OCI-LY1 (cell line): ENCODE measurements at regions not wholly inside any gene's neighbourhood (a gene's known extent, or its start where the extent isn't known, plus 50 kb on each side); places are given as distances from the start of the nearest gene placed in this dataset.

Experiments
- H2AFZ ChIP-seq: fragments of 200-600 bp; sonication (generic), shearing (Covaris generic); 2 replicates; pipeline ENCODE4 v1.6.0; 2014; ENCODE audit warnings: antibody characterized with exemption, mild to moderate bottlenecking, low read length
- H3F3A ChIP-seq: fragments of 200-600 bp; sonication (generic), shearing (Covaris generic); 2 replicates; pipeline ENCODE4 v1.6.0; 2014; ENCODE audit warnings: mild to moderate bottlenecking, antibody characterized with exemption, low read length, moderate library complexity; ENCODE audit not compliant: insufficient read depth
- H3K27ac ChIP-seq: fragments of 200-600 bp; sonication (generic); 2 replicates; pipeline ENCODE4 v1.5.1; 2014; ENCODE audit warnings: low read length, mixed run types, mild to moderate bottlenecking, low read depth; ENCODE audit not compliant: poor library complexity, severe bottlenecking
- H3K27me3 ChIP-seq: fragments of 200-600 bp; sonication (generic); 2 replicates; pipeline ENCODE4 v1.6.0; 2014; ENCODE audit warnings: antibody characterized with exemption, mild to moderate bottlenecking, low read length, moderate library complexity; ENCODE audit not compliant: insufficient read depth
- H3K36me3 ChIP-seq: fragments of 200-600 bp; sonication (generic); 2 replicates; pipeline ENCODE4 v1.6.1; 2014; ENCODE audit warnings: mild to moderate bottlenecking, antibody characterized with exemption, low read length, moderate library complexity, mixed read lengths; ENCODE audit not compliant: insufficient read depth
- H3K4me1 ChIP-seq: fragments of 200-600 bp; sonication (generic); 2 replicates; pipeline ENCODE4 v1.5.1; 2014; ENCODE audit warnings: mild to moderate bottlenecking, low read length, moderate library complexity; ENCODE audit not compliant: insufficient read depth, severe bottlenecking
- H3K4me2 ChIP-seq: fragments of 200-600 bp; sonication (generic), shearing (Covaris generic); 2 replicates; pipeline ENCODE4 v1.6.1; 2014; ENCODE audit warnings: low read length
- H3K4me3 ChIP-seq: fragments of 200-600 bp; sonication (generic); 2 replicates; pipeline ENCODE4 v1.5.1; 2014; ENCODE audit warnings: low read length, low read depth, mild to moderate bottlenecking, mixed read lengths; ENCODE audit not compliant: poor library complexity, severe bottlenecking
- H3K79me2 ChIP-seq: fragments of 200-600 bp; shearing (Covaris generic); 2 replicates; pipeline ENCODE4 v1.6.1; 2016; ENCODE audit warnings: mixed run types, low read length, mixed read lengths; ENCODE audit not compliant: insufficient read depth
- H3K9ac ChIP-seq: fragments of 200-600 bp; sonication (generic), shearing (Covaris generic); 2 replicates; pipeline ENCODE4 v1.6.1; 2014; ENCODE audit warnings: mild to moderate bottlenecking, low read length, mixed read lengths
- H3K9me2 ChIP-seq: fragments of 200-600 bp; sonication (generic), shearing (Covaris generic); 2 replicates; pipeline ENCODE4 v1.6.1; 2014; ENCODE audit warnings: low read depth, mild to moderate bottlenecking, low read length, mixed read lengths
- H3K9me3 ChIP-seq: fragments of 200-600 bp; shearing (Covaris generic); 2 replicates; pipeline ENCODE4 v1.6.1; 2014; ENCODE audit warnings: low read length, mixed read lengths
- H4K20me1 ChIP-seq: fragments of 200-600 bp; sonication (generic), shearing (Covaris generic); 2 replicates; pipeline ENCODE4 v1.6.0; 2016; ENCODE audit warnings: mild to moderate bottlenecking, low read length; ENCODE audit not compliant: insufficient read depth
- EZH2 ChIP-seq: fragments of 200-600 bp; sonication (generic), shearing (Covaris generic); IDR thresholded peaks from 2 replicates; pipeline ENCODE4 v1.8.0; 2017; ENCODE audit warnings: borderline replicate concordance, mixed run types, mild to moderate bottlenecking, antibody characterized with exemption, low read length, moderate library complexity, mixed read lengths
- TF ChIP-seq, protein P1 (sequence below): fragments of 200-600 bp; sonication (generic), shearing (Covaris generic); IDR thresholded peaks from 2 replicates; pipeline ENCODE4 v1.5.1; 2017; ENCODE audit warnings: mild to moderate bottlenecking, antibody characterized with exemption, low read length, moderate library complexity, mixed read lengths

DNA sequence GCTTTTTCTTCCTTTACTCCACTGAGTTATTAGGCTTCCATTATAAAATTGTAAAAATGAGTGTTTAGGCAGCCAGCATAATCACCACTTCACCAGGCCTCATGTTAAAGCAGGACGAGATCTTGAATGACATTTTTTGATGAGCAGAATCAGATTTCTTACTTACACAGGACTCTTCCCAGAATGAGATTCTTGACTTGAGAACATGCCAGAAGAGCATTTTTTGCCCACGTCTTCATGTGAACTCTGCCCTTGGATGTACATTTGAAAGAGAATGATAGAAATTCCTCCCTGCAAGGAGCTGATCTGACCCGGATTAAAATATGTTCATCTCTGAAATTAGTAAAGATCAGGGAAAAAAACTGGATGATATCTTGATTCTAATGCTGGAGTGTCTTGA, 212.1 kb upstream of the ADRA1B start:
- no peaks in the 10 kb centered on the region for H4K20me1 ChIP-seq
- no peaks in the 10 kb centered on the region for H3K79me2 ChIP-seq
- no peaks in the 10 kb centered on the region for H3K27me3 ChIP-seq
- no peaks in the 10 kb centered on the region for H3K36me3 ChIP-seq
- H3K9me3 ChIP-seq = no peaks in the 10 kb centered on the region
- no peak overlapping the region for H3K9ac ChIP-seq
- no peaks in the 10 kb centered on the region for H3K4me1 ChIP-seq
- H3K4me3 ChIP-seq = no peak overlapping the region
- no peak overlapping the region for H3K4me2 ChIP-seq
- TF ChIP-seq EZH2 = no peak
- TF ChIP-seq, protein P1, sequence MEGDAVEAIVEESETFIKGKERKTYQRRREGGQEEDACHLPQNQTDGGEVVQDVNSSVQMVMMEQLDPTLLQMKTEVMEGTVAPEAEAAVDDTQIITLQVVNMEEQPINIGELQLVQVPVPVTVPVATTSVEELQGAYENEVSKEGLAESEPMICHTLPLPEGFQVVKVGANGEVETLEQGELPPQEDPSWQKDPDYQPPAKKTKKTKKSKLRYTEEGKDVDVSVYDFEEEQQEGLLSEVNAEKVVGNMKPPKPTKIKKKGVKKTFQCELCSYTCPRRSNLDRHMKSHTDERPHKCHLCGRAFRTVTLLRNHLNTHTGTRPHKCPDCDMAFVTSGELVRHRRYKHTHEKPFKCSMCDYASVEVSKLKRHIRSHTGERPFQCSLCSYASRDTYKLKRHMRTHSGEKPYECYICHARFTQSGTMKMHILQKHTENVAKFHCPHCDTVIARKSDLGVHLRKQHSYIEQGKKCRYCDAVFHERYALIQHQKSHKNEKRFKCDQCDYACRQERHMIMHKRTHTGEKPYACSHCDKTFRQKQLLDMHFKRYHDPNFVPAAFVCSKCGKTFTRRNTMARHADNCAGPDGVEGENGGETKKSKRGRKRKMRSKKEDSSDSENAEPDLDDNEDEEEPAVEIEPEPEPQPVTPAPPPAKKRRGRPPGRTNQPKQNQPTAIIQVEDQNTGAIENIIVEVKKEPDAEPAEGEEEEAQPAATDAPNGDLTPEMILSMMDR = no peak
- no peak overlapping the region for H3K27ac ChIP-seq
- no peaks in the 10 kb centered on the region for H3F3A ChIP-seq
- no peak overlapping the region for H2AFZ ChIP-seq
- no peaks in the 10 kb centered on the region for H3K9me2 ChIP-seq

DNA sequence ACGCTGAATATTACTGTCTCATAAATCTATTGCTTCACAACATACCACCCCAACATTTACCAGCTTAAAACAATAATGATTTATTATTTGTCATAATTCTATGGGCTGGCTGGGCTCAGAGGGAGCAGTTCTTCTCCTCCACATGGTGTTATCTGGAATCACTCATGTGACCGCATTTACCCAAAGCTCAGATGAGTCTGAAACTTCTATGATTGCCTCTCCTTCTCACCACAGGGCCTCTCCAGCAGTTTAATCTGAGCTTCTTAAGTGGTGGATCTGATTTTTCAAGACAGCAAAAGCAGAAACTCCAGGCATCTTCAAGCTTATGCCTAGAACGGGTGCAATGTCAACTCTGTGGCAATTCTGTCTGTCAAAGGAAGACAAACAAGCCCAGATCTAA, 210.3 kb upstream of the ADRA1B start:
- TF ChIP-seq, protein P1 = no peak
- no peak for TF ChIP-seq EZH2
- H3K79me2 ChIP-seq = no peaks in the 10 kb centered on the region

DNA sequence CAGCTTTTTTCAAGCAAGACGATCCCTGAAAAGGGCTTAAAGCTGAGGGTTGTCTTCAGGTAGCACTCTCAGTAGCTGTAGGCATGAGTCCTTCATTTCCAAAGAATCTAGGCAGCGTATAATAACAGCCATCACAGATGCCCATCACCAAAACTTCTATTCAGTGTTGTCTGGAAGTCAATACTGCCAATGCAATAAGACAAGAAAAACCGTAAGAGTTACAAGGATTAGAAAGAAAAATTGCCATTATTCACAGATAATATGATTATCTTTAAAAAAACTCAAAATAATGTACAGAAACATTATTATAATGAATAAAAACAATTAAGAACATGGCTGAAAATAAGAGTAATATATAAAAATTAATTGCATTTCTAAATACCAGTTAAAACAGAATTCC, 208.2 kb upstream of the ADRA1B start:
- no peak for TF ChIP-seq EZH2
- TF ChIP-seq, protein P1 = no peak
- Histone ChIP-seq H3K79me2 (no peaks in the 10 kb centered on the region), H2AFZ (no peak overlapping the region), H3K4me1 (no peaks in the 10 kb centered on the region), H3K9me3 (no peaks in the 10 kb centered on the region), H3F3A (no peaks in the 10 kb centered on the region), H3K36me3 (no peaks in the 10 kb centered on the region), H4K20me1 (no peaks in the 10 kb centered on the region), H3K4me3 (no peak overlapping the region), H3K4me2 (no peak overlapping the region), H3K9ac (no peak overlapping the region), H3K9me2 (no peaks in the 10 kb centered on the region), H3K27ac (no peak overlapping the region), H3K27me3 (no peaks in the 10 kb centered on the region)

More for the DNA sequence above, 210.3 kb upstream of the ADRA1B start:
- Histone ChIP-seq H2AFZ (no peak overlapping the region), H3K36me3 (no peaks in the 10 kb centered on the region), H3K4me1 (no peaks in the 10 kb centered on the region), H3K9me2 (no peaks in the 10 kb centered on the region), H3K4me2 (no peak overlapping the region), H3K9me3 (no peaks in the 10 kb centered on the region), H4K20me1 (no peaks in the 10 kb centered on the region), H3K27me3 (no peaks in the 10 kb centered on the region), H3K9ac (no peak overlapping the region), H3F3A (no peaks in the 10 kb centered on the region), H3K27ac (no peak overlapping the region), H3K4me3 (no peak overlapping the region)
